Putamen (tissue), 1 donor: ENCODE measurements at regions not wholly inside any gene's neighbourhood (a gene's known extent, or its start where the extent isn't known, plus 50 kb on each side); places are given as distances from the start of the nearest gene placed in this dataset.
"Not testable (repeated sequence)": the region's sequence is repeated elsewhere in the genome, so short reads cannot be mapped to it uniquely, and the experiment has no call there.

Source experiments
- DNase-seq: peaks from one replicate; pipeline ENCODE4 v3.0.0-alpha.2; 2016; ENCODE audit warnings: low spot score

- not testable (repeated sequence) for DNase-seq
These were observed 211.9 kb downstream of the SPATA31A1 start for GRCh38 chr9:39567396-39567795.

GRCh38 chr9:39568900-39569299 lies 213.4 kb downstream of the SPATA31A1 start:
- DNase-seq = not testable (repeated sequence)

GRCh38 chr9:39573024-39574022 lies 217.9 kb downstream of the SPATA31A1 start:
- not testable (repeated sequence) for DNase-seq

- not testable (repeated sequence) for DNase-seq
These were observed 223.5 kb downstream of the SPATA31A1 start for GRCh38 chr9:39579000-39579399.

GRCh38 chr9:39581296-39581695 lies 225.8 kb downstream of the SPATA31A1 start:
- DNase-seq = not testable (repeated sequence)

- DNase-seq = not testable (repeated sequence)
These were observed 227.4 kb downstream of the SPATA31A1 start for GRCh38 chr9:39582677-39583412.

- DNase-seq = not testable (repeated sequence)
These were observed 227.9 kb downstream of the SPATA31A1 start for GRCh38 chr9:39583413-39583747.

GRCh38 chr9:39585233-39585632 lies 229.8 kb downstream of the SPATA31A1 start:
- DNase-seq = not testable (repeated sequence)

- no peak for DNase-seq
These were observed 232.5 kb downstream of the SPATA31A1 start for GRCh38 chr9:39587844-39588499.

- no peak for DNase-seq
These were observed 233.2 kb downstream of the SPATA31A1 start for GRCh38 chr9:39588500-39589137.

GRCh38 chr9:39604089-39604488 lies 248.6 kb downstream of the SPATA31A1 start:
- not testable (repeated sequence) for DNase-seq

- not testable (repeated sequence) for DNase-seq
These were observed 256.2 kb downstream of the SPATA31A1 start for GRCh38 chr9:39611449-39612231.

- DNase-seq = not testable (repeated sequence)
These were observed 261.0 kb downstream of the SPATA31A1 start for GRCh38 chr9:39616480-39616879.

GRCh38 chr9:39624048-39624447 lies 268.6 kb downstream of the SPATA31A1 start:
- DNase-seq = not testable (repeated sequence)

- DNase-seq = not testable (repeated sequence)
These were observed 276.6 kb downstream of the SPATA31A1 start for GRCh38 chr9:39632071-39632470.

- not testable (repeated sequence) for DNase-seq
These were observed 293.6 kb downstream of the SPATA31A1 start for GRCh38 chr9:39649029-39649428.

GRCh38 chr9:39656960-39657603 lies 301.6 kb downstream of the SPATA31A1 start:
- DNase-seq = not testable (repeated sequence)

- DNase-seq = not testable (repeated sequence)
These were observed 307.6 kb downstream of the SPATA31A1 start for GRCh38 chr9:39663020-39663419.

GRCh38 chr9:39663713-39664112 lies 308.2 kb downstream of the SPATA31A1 start:
- not testable (repeated sequence) for DNase-seq

GRCh38 chr9:39665020-39665419 lies 309.6 kb downstream of the SPATA31A1 start:
- not testable (repeated sequence) for DNase-seq
